ENCODE measurements at regions not wholly inside any gene's neighbourhood (a gene's known extent, or its start where the extent isn't known, plus 50 kb on each side); places are given as distances from the start of the nearest gene placed in this dataset.
"Not testable (repeated sequence)": the region's sequence is repeated elsewhere in the genome, so short reads cannot be mapped to it uniquely, and the experiment has no call there.

GRCh38 chr16:29202642-29203041, 203.9 kb downstream of the NPIPB11 start:
- in situ Hi-C loops (cut with HindIII; ENCODE audit: low pct_unique_long_range_greater_than_20kb, low sequenced_read_pairs); DNase-seq (ENCODE audit: low read depth): not testable (repeated sequence)

GRCh38 chr16:29202025-29202632, 204.4 kb downstream of the NPIPB11 start:
- DNase-seq (ENCODE audit: low read depth); in situ Hi-C loops (cut with HindIII; ENCODE audit: low pct_unique_long_range_greater_than_20kb, low sequenced_read_pairs): not testable (repeated sequence)

GRCh38 chr16:29201296-29202024, 205.1 kb downstream of the NPIPB11 start:
- in situ Hi-C loops (cut with HindIII; ENCODE audit: low pct_unique_long_range_greater_than_20kb, low sequenced_read_pairs); DNase-seq (ENCODE audit: low read depth): not testable (repeated sequence)

GRCh38 chr16:29200681-29201080, 205.8 kb downstream of the NPIPB11 start:
- in situ Hi-C loops (cut with HindIII; ENCODE audit: low pct_unique_long_range_greater_than_20kb, low sequenced_read_pairs) = not testable (repeated sequence)

DNA sequence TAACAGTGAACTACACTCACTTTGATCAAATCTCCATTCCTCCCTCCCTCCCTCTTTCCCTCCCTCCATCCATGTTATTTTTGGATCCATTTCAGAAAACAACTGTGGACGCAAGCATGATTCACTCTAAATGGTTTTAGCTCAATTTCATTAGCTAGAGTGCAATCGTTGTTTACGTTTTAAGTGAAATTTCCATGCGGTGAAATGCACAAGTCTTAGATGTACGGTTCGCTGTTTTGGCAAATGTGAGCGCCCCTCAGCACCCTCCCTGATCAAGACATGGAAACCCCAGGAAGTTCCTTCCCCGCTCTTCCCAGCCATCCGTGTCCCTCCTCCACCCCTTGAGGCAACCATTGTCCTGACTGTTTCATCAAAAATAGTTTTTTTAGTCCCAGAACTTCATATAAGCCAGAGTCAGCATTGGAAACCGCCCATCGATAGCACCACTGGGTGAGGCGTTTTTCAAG, 206.3 kb downstream of the NPIPB11 start:
- DNase-seq (ENCODE audit: low read depth) = peak; percentile 55
- in situ Hi-C loops (cut with HindIII; ENCODE audit: low pct_unique_long_range_greater_than_20kb, low sequenced_read_pairs) = not testable (repeated sequence)

More at GRCh38 chr16:29200681-29201080, 205.8 kb downstream of the NPIPB11 start:
- not testable (repeated sequence) for DNase-seq (ENCODE audit: low read depth)

- DNase-seq (ENCODE audit: low read depth); in situ Hi-C loops (cut with HindIII; ENCODE audit: low pct_unique_long_range_greater_than_20kb, low sequenced_read_pairs): not testable (repeated sequence)
Measured at GRCh38 chr16:29199626-29200025, 206.9 kb downstream of the NPIPB11 start.

DNA sequence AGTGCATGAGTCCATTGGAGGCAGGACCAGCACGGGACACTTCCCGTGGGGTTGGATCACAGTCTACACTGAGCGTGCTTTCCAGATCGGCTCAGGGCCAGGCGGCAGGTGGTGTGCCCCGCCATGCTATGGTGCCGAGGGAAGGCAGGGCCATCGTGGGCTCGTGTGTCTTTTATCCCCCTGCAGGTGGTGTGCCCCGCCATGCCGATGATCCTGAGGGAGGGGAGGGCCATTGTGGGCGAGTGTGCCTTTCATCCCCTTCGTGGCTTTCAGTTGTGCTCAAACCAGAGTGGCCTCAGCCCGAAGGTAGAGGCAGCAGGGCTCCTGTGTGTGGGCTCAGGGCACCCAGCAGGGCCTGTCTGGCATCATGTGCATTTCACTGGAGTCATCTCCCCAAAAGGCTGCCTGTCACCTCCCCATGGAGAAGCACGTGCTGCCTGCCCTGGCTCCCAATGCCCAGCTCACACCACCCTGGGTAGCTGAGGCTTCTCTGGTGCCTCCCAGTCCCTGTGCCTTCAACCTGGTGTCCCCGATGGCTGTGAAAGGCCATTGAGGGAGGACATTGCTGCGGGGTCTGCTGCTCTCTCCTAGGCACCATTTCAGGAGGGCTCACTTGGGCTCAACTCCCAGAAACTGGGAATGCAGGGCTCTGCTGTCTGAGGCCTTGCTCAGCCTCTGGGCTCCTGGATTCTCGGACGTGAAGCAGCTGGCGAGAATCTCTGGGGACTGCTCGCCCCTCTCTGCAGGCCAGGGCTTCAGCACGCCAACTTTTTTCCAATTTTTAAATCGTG, 207.6 kb downstream of the NPIPB11 start:
- DNase-seq (ENCODE audit: low read depth) = no peak
- in situ Hi-C loops (cut with HindIII; ENCODE audit: low pct_unique_long_range_greater_than_20kb, low sequenced_read_pairs) = no loop called here

GRCh38 chr16:29198231-29198630, 208.3 kb downstream of the NPIPB11 start:
- in situ Hi-C loops (cut with HindIII; ENCODE audit: low pct_unique_long_range_greater_than_20kb, low sequenced_read_pairs) = no loop called here
- DNase-seq (ENCODE audit: low read depth) = no peak

GRCh38 chr16:29197494-29198100, 208.9 kb downstream of the NPIPB11 start:
- DNase-seq (ENCODE audit: low read depth); in situ Hi-C loops (cut with HindIII; ENCODE audit: low pct_unique_long_range_greater_than_20kb, low sequenced_read_pairs): not testable (repeated sequence)

GRCh38 chr16:29196746-29197145, 209.8 kb downstream of the NPIPB11 start:
- in situ Hi-C loops (cut with HindIII; ENCODE audit: low pct_unique_long_range_greater_than_20kb, low sequenced_read_pairs) = not testable (repeated sequence)

DNA sequence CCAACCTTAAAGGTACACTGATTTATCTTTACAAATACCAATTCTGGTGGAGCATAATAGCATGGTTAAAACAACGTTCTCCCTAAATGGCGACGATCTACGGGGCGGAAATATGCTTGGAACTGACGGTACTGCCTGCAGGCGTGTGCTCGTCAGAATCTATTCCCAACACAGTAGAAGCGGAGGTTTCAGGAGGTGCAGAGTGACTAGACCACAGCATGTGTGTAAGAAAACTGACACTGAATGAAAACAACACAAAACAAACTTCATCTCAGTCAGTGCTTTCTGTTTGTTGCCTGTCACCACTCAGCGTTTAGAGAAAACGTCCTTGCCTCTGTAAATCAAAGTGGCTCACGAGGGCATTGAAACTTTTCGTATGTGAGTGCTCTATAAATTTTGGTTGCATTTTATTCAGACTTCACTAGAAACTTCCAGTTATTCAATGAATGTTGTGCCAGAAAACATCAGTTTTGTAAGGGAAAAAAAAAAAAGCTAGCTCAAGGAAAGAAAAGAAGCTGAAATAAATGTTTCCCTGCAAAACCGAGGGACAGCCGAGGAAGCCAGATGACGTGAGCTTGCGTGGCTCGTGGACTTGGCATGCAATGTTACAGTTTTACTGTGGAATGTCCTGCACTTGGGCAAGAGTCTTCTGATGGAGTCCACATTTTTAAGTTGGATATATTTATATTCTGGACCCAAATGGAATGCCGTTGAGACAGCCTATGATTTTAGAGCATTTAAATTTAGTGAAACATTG, 210.4 kb downstream of the LAT start:
- in situ Hi-C loops (cut with HindIII; ENCODE audit: low pct_unique_long_range_greater_than_20kb, low sequenced_read_pairs); DNase-seq (ENCODE audit: low read depth): not testable (repeated sequence)

More at GRCh38 chr16:29196746-29197145, 209.8 kb downstream of the NPIPB11 start:
- DNase-seq (ENCODE audit: low read depth) = not testable (repeated sequence)

- DNase-seq (ENCODE audit: low read depth); in situ Hi-C loops (cut with HindIII; ENCODE audit: low pct_unique_long_range_greater_than_20kb, low sequenced_read_pairs): not testable (repeated sequence)
Measured at GRCh38 chr16:29194185-29194844, 209.5 kb downstream of the LAT start.

- in situ Hi-C loops (cut with HindIII; ENCODE audit: low pct_unique_long_range_greater_than_20kb, low sequenced_read_pairs); DNase-seq (ENCODE audit: low read depth): not testable (repeated sequence)
Measured at GRCh38 chr16:29193634-29194033, 208.8 kb downstream of the LAT start.

DNA sequence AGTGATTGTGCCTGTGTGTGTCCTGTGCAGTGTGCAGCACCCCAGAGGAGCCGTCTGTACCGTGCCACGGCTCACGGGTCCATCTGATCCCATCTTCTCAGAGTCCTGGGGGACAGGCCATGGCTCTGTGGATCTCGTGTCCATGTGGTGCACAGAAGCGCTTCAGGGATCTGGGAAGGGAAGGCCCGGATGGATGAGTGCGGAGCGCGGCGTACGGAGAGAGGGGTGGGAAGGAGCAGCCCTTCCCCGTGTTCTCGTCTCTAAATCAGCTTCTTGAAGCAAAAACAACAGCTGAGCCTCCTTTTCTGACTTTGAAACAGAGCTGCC, 208.4 kb downstream of the LAT start:
- DNase-seq (ENCODE audit: low read depth); in situ Hi-C loops (cut with HindIII; ENCODE audit: low pct_unique_long_range_greater_than_20kb, low sequenced_read_pairs): not testable (repeated sequence)

- in situ Hi-C loops (cut with HindIII; ENCODE audit: low pct_unique_long_range_greater_than_20kb, low sequenced_read_pairs) = no loop called here
- DNase-seq (ENCODE audit: low read depth) = no peak
Measured at GRCh38 chr16:29192329-29193247, 207.7 kb downstream of the LAT start.

DNA sequence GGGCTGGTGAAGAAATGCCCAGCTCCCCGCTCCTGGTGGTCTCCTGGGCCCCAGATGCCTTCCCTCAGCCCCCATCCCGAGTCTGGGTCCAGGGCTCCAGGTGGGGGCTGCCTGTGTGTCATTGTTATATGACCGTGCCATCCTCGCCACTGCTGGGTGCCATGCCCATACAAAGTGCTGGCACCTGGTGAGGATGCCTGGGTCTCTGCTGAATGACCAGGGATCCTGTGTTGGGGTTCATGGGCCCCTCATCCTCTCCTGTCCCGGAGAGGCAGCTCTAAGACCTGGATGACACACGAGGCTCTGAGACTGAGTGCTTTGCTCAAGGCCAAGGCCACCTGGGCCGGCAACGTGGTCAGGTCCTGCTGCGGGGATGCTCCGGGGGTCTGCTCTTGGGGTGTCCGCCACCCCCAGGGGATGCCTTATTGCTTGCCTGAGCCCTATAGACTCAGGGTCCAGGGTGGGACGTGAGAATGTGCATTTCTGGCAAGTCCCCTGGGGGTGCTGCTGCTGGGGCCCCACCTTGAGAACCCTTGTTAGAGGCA, 206.9 kb downstream of the LAT start:
- in situ Hi-C loops (cut with HindIII; ENCODE audit: low pct_unique_long_range_greater_than_20kb, low sequenced_read_pairs); DNase-seq (ENCODE audit: low read depth): not testable (repeated sequence)

Data from Caki2 (cell line).